Peyer's patch (tissue), 4 donors: ENCODE measurements at regions not wholly inside any gene's neighbourhood (a gene's known extent, or its start where the extent isn't known, plus 50 kb on each side); places are given as distances from the start of the nearest gene placed in this dataset.

Experiments
- POLR2A ChIP-seq, 2 donors: fragments of 450-650 bp; IDR thresholded peaks; one replicate each; pipeline ENCODE4 v1.5.1; 2017; ENCODE audit warnings: antibody characterized with exemption in 2 of 2, mild to moderate bottlenecking in 2 of 2, moderate library complexity in 2 of 2
- TF ChIP-seq, protein P1 (sequence below), 6 experiments: fragments of 450-650 bp in 4 of 6; fragments of 200-600 bp in 2 of 6; sonication (generic) in 1 of 6; IDR thresholded peaks; one replicate each; pipeline ENCODE4 v1.5.1; 2017 to 2019; ENCODE audit warnings: antibody characterized with exemption in 6 of 6, mild to moderate bottlenecking in 3 of 6, moderate library complexity in 1 of 6

DNA sequence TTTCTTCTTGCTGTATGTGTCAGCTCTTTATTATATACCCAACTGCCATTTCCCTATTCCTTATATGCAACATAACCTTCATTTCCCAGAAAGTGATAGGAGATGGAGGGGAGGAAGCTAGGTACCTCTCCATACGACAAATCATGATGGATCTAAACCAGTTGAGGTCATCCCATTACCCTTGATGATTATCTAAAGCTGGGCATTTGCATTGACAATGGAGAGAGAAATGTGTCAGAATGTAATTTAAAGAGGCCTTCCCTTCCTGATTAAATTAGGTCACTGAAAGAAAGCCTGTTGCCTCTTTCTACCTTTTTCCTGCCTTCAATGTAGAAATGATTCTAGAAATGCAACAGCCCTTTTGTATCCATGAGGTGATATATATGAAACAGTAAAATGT lies 81.9 kb downstream of the SUCNR1 start:
- TF ChIP-seq, protein P1, sequence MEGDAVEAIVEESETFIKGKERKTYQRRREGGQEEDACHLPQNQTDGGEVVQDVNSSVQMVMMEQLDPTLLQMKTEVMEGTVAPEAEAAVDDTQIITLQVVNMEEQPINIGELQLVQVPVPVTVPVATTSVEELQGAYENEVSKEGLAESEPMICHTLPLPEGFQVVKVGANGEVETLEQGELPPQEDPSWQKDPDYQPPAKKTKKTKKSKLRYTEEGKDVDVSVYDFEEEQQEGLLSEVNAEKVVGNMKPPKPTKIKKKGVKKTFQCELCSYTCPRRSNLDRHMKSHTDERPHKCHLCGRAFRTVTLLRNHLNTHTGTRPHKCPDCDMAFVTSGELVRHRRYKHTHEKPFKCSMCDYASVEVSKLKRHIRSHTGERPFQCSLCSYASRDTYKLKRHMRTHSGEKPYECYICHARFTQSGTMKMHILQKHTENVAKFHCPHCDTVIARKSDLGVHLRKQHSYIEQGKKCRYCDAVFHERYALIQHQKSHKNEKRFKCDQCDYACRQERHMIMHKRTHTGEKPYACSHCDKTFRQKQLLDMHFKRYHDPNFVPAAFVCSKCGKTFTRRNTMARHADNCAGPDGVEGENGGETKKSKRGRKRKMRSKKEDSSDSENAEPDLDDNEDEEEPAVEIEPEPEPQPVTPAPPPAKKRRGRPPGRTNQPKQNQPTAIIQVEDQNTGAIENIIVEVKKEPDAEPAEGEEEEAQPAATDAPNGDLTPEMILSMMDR (IDR thresholded peaks at IDR 0.05): no peak
- no peak for TF ChIP-seq POLR2A (IDR thresholded peaks at IDR 0.05)
